NT2/D1 (cell line): ENCODE measurements at regions not wholly inside any gene's neighbourhood (a gene's known extent, or its start where the extent isn't known, plus 50 kb on each side); places are given as distances from the start of the nearest gene placed in this dataset.

Experiments
- DNase-seq: peaks from one replicate; pipeline ENCODE4 v3.0.0-alpha.2; 2011; ENCODE audit warnings: low read depth, low spot score
- H3K27me3 ChIP-seq: 2 replicates; pipeline ENCODE4 v1.6.0; 2011; ENCODE audit warnings: mild to moderate bottlenecking; ENCODE audit not compliant: insufficient read length, insufficient read depth
- H3K36me3 ChIP-seq: 2 replicates; pipeline ENCODE4 v1.6.1; 2011; ENCODE audit warnings: mild to moderate bottlenecking, low read length, mixed read lengths; ENCODE audit not compliant: insufficient read depth, insufficient read length
- H3K4me1 ChIP-seq: 2 replicates; pipeline ENCODE4 v1.5.1; 2011; ENCODE audit not compliant: insufficient read depth, insufficient read length
- H3K4me3 ChIP-seq: 2 replicates; pipeline ENCODE4 v1.5.1; 2011; ENCODE audit warnings: low read depth; ENCODE audit not compliant: insufficient read length
- H3K9ac ChIP-seq: 2 replicates; pipeline ENCODE4 v1.6.0; 2011; ENCODE audit warnings: low read depth; ENCODE audit not compliant: insufficient read length
- H3K9me3 ChIP-seq: 2 replicates; pipeline ENCODE4 v1.5.1; 2011; ENCODE audit warnings: mild to moderate bottlenecking, low read length; ENCODE audit not compliant: insufficient read depth
- SUZ12 ChIP-seq: IDR thresholded peaks from 2 replicates; pipeline ENCODE4 v1.6.1; 2011; ENCODE audit not compliant: insufficient read length, insufficient read depth; ENCODE audit errors: extremely low read depth
- YY1 ChIP-seq: IDR thresholded peaks from 2 replicates; pipeline ENCODE4 v1.6.1; 2011; ENCODE audit not compliant: insufficient read length, insufficient read depth
- ZNF274 ChIP-seq: IDR thresholded peaks from 2 replicates; pipeline ENCODE4 v1.6.1; 2011; ENCODE audit warnings: mild to moderate bottlenecking, low read depth, low read length

- peaks cover 5% of the 10 kb centered on the region; the same call in 1 of the 2 replicates for H3K9me3 ChIP-seq
- H3K4me1 ChIP-seq = peaks cover 4% of the 10 kb centered on the region
- no peak overlapping the region for H3K9ac ChIP-seq
- TF ChIP-seq ZNF274 (no peak), SUZ12 (no peak), YY1 (no peak)
- H3K27me3 ChIP-seq = no peaks in the 10 kb centered on the region
- H3K36me3 ChIP-seq = no peaks in the 10 kb centered on the region
- no peak overlapping the region for H3K4me3 ChIP-seq
- DNase-seq = no peak
Measured at GRCh38 chr2:30310371-30310770, 79.0 kb downstream of the LBH start.

GRCh38 chr2:30310955-30311354, 79.6 kb downstream of the LBH start:
- peaks cover 4% of the 10 kb centered on the region for H3K4me1 ChIP-seq
- TF ChIP-seq ZNF274 (no peak), SUZ12 (no peak), YY1 (no peak)
- H3K36me3 ChIP-seq = no peaks in the 10 kb centered on the region
- no peaks in the 10 kb centered on the region for H3K27me3 ChIP-seq
- peaks cover 6% of the 10 kb centered on the region; the same call in 1 of the 2 replicates for H3K9me3 ChIP-seq
- DNase-seq = no peak
- no peak overlapping the region for H3K9ac ChIP-seq
- H3K4me3 ChIP-seq = no peak overlapping the region

GRCh38 chr2:30311711-30312110, 80.4 kb downstream of the LBH start:
- Histone ChIP-seq H3K4me1 (peaks cover 4% of the 10 kb centered on the region), H3K4me3 (no peak overlapping the region), H3K27me3 (no peaks in the 10 kb centered on the region), H3K36me3 (no peaks in the 10 kb centered on the region), H3K9ac (no peak overlapping the region), H3K9me3 (peaks cover 6% of the 10 kb centered on the region; the same call in 1 of the 2 replicates)
- DNase-seq = no peak
- no peak for TF ChIP-seq YY1

- Histone ChIP-seq H3K9ac (no peak overlapping the region), H3K36me3 (no peaks in the 10 kb centered on the region), H3K9me3 (peaks cover 6% of the 10 kb centered on the region; the same call in 1 of the 2 replicates), H3K27me3 (no peaks in the 10 kb centered on the region), H3K4me3 (no peak overlapping the region), H3K4me1 (peaks cover 4% of the 10 kb centered on the region)
- TF ChIP-seq SUZ12 (no peak), YY1 (no peak), ZNF274 (no peak)
- DNase-seq = no peak
Measured at GRCh38 chr2:30312916-30313315, 81.6 kb downstream of the LBH start.

GRCh38 chr2:30314981-30315380, 83.6 kb downstream of the LBH start:
- no peak for DNase-seq
- no peaks in the 10 kb centered on the region for H3K27me3 ChIP-seq
- no peak overlapping the region for H3K9ac ChIP-seq

GRCh38 chr2:30315391-30316063, 84.2 kb downstream of the LBH start:
- TF ChIP-seq SUZ12 (no peak), YY1 (no peak)
- DNase-seq = no peak
- peaks cover 2% of the 10 kb centered on the region for H3K4me1 ChIP-seq
- no peak overlapping the region for H3K4me3 ChIP-seq
- no peaks in the 10 kb centered on the region for H3K36me3 ChIP-seq
- peaks cover 6% of the 10 kb centered on the region; the same call in 1 of the 2 replicates for H3K9me3 ChIP-seq
- no peak overlapping the region for H3K9ac ChIP-seq
- H3K27me3 ChIP-seq = no peaks in the 10 kb centered on the region

More at GRCh38 chr2:30314981-30315380, 83.6 kb downstream of the LBH start:
- Histone ChIP-seq H3K4me1 (peaks cover 2% of the 10 kb centered on the region), H3K9me3 (peaks cover 6% of the 10 kb centered on the region; the same call in 1 of the 2 replicates), H3K36me3 (no peaks in the 10 kb centered on the region), H3K4me3 (no peak overlapping the region)
- no peak for TF ChIP-seq YY1
- TF ChIP-seq ZNF274 = no peak
- TF ChIP-seq SUZ12 = no peak

GRCh38 chr2:30316408-30316807, 85.1 kb downstream of the LBH start:
- Histone ChIP-seq H3K27me3 (no peaks in the 10 kb centered on the region), H3K36me3 (no peaks in the 10 kb centered on the region), H3K9ac (no peak overlapping the region), H3K4me1 (peaks cover 3% of the 10 kb centered on the region), H3K9me3 (peaks cover 6% of the 10 kb centered on the region; the same call in 1 of the 2 replicates), H3K4me3 (no peak overlapping the region)
- no peak for DNase-seq
- TF ChIP-seq YY1 (no peak), ZNF274 (no peak), SUZ12 (no peak)
